CD4-positive, alpha-beta T cell treated with Interleukin-17A for 4 hours (primary cell): ENCODE measurements at regions not wholly inside any gene's neighbourhood (a gene's known extent, or its start where the extent isn't known, plus 50 kb on each side); places are given as distances from the start of the nearest gene placed in this dataset.
"Not testable (repeated sequence)": the region's sequence is repeated elsewhere in the genome, so short reads cannot be mapped to it uniquely, and the experiment has no call there.

Experiments
- DNase-seq: peaks from one replicate; pipeline ENCODE4 v3.0.0-alpha.2; 2020; ENCODE audit warnings: mixed read lengths

DNA sequence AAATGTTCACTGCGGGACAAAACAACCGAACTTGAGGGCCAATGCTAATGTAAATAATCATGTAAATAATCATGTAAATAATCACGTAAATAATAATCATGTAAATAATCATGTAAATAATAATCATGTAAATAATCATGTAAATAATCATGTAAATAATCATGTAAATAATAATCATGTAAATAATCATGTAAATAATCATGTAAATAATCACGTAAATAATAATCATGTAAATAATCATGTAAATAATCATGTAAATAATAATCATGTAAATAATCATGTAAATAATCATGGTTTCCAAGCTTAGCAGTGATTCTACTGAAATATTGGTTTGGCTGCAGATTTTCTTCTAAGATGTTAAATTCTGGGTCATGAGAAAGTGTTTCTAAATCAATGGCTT, 507.1 kb downstream of the ZNF516 start:
- DNase-seq, result not testable (repeated sequence)

GRCh38 chr18:75984853-75985252, 510.2 kb downstream of the ZNF516 start:
- no peak for DNase-seq

- DNase-seq, result no peak
Observed at GRCh38 chr18:75981102-75981501, 513.9 kb downstream of the ZNF516 start.

GRCh38 chr18:75977081-75977480, 518.0 kb downstream of the ZNF516 start:
- no peak for DNase-seq

DNA sequence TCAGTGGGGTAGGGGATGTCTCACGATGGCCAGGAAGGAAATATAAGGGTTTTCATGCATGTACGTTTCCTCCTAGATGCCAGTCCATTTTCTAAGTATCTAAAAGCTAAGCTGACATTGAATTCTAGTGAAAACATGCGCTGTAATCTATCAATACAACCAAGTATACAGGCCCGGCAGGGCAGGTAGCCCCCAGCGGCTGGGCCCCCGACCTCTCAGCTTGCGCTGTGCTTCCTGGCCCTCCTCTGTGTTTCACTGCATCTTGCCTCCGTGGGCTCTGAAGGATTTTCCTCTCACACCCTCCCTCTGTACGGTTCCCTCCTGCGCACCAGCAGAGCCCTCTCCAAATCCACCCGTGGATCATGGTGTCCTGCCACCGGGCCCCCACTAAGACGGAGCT, 524.8 kb downstream of the ZNF516 start:
- no peak for DNase-seq

GRCh38 chr18:75966431-75966830, 528.6 kb downstream of the ZNF516 start:
- no peak for DNase-seq

GRCh38 chr18:75962036-75962572, 532.9 kb downstream of the ZNF516 start:
- no peak for DNase-seq

DNA sequence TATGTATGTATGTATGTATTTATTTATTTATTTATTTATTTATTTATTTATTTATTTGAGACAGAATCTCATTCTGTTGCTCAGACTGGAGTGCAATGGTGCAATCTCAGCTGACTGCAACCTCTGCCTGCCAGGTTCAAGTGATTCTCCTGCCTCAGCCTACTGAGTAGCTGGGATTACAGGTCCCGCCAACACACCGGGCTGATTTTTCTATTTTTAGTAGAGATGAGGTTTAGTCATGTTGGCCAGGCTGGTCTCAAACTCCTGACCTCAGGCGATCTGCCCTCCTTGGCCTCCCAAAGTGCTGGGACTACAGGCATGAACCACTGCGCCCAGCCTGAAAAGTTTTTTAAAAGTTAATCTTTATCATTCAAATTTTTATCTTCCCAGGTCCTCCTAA, 532.9 kb upstream of the SMIM21 start:
- not testable (repeated sequence) for DNase-seq

GRCh38 chr18:75959150-75959549, 531.6 kb upstream of the SMIM21 start:
- no peak for DNase-seq

DNA sequence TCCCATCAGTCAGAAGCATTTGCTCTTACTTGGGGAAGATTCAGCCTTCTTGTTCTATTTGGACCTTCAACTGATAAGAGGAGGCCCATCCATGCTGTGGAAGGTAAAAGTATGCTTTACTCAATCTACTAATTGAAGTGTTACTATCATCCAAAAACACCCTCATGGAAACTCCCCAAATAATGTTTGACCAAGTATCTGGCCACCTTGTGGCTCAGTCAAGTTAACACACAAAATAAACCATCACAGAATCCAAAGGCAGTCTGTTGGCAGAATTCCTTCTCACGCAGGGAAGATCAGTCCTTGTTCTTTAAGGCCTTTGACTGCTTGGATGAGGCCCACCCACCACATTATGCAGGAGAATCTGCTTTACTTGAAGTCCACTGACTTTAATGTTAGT, 531.2 kb upstream of the SMIM21 start:
- no peak for DNase-seq

- DNase-seq, result no peak
Observed at GRCh38 chr18:75945265-75945933, 517.9 kb upstream of the SMIM21 start.

GRCh38 chr18:75937306-75937705, 509.8 kb upstream of the SMIM21 start:
- DNase-seq, result no peak

- DNase-seq, result no peak
Observed at GRCh38 chr18:75936862-75937261, 509.4 kb upstream of the SMIM21 start.

DNA sequence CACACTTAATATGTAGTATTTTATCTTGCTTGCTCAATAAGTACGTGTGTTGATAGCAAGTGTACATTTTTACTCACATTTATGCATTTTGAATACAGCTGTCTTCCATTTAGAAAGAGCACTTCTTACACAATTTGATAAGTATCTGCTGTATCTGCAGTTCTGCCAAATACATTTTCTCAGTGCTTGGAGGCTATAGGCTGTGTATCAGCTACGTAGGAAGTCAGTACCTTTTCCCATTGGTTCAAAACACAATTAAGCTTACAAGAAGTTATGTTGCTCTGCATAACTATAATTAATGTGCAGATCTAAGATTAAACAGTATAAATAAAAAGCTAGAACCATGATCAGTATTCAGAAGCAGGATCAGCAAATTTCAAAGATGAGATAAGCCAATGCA, 503.6 kb upstream of the SMIM21 start:
- no peak for DNase-seq

- no peak for DNase-seq
Observed at GRCh38 chr18:75928706-75929105, 501.2 kb upstream of the SMIM21 start.

DNA sequence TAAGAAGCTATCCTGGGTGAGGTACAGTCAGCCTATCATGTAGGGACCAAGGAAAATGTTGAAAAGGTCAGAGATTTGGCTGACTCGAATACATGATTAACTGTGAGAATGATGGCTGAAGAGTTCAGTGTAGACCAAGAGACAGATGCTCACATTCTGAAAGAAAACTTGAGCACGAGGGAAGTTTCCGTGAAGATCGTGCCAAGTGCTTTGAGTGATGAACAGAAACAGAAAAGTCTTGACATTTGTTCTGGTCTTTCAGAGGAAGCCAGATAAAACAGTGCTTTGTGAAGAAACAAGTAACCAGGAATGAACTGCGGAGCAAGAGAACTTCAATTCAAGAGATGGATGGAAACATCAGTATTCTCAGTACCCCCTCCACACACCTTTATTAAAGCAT, 500.3 kb upstream of the SMIM21 start:
- no peak for DNase-seq

DNA sequence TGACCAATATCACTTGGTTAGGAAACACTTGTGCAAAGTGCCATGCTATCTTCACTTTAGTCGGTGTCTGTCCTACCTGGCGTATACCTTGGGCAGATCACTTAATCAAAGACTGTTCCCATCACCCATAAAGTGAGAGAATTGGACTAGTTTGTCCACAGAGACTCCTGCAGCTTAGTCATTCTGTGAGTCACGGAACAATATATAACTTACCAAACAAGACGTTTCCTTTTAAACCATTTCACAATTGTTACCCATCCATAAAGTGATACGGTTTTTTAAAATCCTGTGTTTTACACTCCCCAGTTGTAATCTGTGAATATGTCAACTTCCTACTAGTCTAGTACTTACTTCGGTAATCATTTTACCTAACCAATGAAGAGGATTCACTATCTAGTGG, 499.3 kb upstream of the SMIM21 start:
- no peak for DNase-seq

- DNase-seq, result no peak
Observed at GRCh38 chr18:75923169-75923568, 495.7 kb upstream of the SMIM21 start.

- DNase-seq, result no peak
Observed at GRCh38 chr18:75916624-75916982, 489.1 kb upstream of the SMIM21 start.

GRCh38 chr18:75915941-75916623, 488.6 kb upstream of the SMIM21 start:
- DNase-seq, result no peak

- no peak for DNase-seq
Observed at GRCh38 chr18:75912829-75913228, 485.3 kb upstream of the SMIM21 start.

DNA sequence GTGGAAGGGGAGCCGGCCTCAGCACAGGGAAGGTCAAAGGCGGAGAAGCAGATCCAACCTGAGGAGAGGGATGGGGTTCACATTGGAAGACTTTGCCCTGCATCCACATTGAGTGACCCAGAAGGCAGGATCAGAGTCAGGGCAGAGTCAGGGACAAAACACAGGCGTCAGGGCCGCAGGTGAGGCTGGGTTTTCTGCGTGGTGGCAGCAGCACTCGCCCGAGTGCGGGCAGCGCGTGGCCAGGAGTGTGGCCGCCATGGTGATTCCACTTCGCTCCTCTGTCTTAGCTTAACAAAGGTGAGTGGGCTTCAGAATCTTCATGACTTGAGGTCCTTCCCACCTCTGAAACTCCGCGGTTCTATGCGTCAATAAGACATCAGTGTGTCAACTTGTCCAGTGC, 476.9 kb upstream of the SMIM21 start:
- no peak for DNase-seq

GRCh38 chr18:75898651-75899050, 471.1 kb upstream of the SMIM21 start:
- no peak for DNase-seq

DNA sequence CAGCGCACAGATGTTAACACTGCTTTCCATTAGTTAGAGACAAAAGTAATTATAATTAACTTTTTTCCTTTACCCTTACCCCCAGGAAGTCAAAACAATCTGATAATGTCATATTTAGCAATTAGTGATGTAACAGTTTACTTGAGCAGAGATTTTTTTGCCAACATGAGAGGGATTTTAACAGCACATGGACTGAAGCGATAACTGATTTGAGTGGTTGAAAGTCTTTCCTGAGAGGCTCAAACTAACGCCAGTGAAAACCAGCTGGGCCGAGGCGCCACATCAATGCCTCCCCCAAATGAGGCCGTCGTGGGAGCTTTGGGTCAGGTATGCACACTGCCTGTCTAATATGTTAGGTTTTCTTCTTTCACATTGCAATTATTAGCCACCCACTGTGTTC, 469.9 kb upstream of the SMIM21 start:
- no peak for DNase-seq

DNA sequence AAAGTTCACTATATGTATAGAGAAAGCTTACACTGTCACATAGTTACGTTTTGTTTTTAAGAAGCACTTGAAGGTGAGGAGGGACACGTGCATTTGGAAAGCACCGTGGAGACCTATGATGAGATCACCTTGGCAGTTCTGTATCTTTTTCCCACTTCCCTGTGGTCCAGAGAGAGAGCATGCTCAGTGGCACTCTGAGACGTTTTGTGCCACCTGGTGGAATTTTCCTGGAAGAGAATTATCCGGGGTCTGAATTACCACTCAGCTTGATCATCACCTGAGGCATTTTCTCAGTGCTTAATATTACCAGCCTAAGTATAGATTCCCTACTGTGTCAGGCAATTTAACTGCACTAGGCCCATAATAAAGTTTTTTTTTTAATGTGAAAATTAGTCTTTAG, 469.4 kb upstream of the SMIM21 start:
- no peak for DNase-seq
